Hematopoietic multipotent progenitor cell treated with erythropoietin and hydrocortisone succinate and interleukin-3 and kit ligand, for 6 days (in vitro differentiated cells): ENCODE measurements at regions not wholly inside any gene's neighbourhood (a gene's known extent, or its start where the extent isn't known, plus 50 kb on each side); places are given as distances from the start of the nearest gene placed in this dataset.

Source experiments
- DNase-seq: peaks from one replicate; pipeline ENCODE4 v3.0.0-alpha.2; 2015

DNA sequence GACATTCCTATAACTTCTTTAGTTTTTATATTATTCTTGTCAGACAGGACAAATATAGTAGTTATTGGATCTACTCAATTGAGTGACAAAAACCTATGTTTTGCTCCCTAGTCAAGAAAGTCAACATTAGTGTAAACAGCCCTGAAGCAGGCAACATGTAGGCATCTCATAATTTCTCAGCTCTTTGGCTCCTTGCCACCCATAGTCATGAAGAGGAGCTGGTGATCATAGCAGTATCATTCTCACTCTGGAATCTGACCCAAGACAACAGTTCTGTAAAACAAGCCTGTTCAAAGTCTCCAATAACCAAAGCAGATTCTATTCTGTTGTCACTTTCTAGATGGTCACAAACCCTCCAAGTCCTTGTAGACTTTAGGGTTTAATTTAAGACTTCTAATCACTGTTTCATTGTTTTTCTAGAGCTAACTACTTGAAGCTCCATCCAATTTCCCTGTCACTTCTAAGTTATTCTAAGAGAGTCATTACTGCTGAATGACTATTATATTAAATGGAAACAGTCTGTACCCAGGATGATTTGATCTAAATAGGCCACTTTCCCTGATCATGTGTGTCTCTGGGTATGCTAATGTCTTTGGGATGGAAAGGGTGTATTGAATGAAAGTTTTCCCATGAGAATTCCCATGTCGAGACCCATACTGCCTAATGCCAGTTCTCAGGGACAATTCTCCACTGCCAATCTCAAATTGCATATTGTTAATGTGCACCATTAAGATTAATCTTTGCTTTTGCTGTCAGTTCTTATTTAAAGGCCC, 533.3 kb downstream of the ACTL7B start:
- no peak for DNase-seq

DNA sequence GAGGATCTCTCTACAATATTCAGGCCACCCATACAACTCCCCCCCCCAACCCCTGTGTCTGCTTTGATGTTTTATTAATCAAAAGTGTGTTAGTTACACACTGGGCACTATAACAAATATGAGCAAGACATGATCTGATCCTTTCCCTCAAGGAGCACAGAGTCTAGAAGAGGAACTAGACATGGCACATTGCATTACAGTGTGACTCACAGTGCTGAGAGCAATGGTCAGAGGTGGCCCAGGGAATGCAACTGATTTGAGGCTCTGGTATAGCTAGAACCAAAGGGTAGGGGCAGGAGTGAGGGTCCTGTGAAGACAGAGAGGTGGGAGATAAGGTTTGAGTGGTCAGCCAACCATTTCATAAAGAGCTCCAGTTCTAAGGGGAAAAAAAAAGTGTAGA, 539.2 kb downstream of the ACTL7B start:
- no peak for DNase-seq

DNA sequence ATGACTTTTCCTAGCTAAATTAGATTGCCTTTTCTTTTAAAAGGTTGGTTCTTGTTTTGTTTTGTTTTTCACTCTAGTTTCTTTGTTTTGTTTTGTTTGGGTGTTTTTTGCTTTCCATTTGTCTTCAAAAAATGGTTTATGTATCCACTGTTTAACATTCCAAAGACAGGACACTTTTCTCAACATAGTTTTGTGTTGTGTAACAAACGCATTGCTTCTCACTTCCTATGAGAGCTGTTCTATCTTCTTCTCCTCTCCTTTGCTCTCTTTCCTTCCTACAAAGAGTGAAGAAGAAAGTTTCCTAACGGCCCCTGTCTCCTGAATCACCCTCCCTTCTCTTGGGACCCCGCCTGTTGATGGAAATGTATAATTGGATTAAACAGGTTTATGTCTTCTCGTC, 539.7 kb downstream of the ACTL7B start:
- no peak for DNase-seq

DNA sequence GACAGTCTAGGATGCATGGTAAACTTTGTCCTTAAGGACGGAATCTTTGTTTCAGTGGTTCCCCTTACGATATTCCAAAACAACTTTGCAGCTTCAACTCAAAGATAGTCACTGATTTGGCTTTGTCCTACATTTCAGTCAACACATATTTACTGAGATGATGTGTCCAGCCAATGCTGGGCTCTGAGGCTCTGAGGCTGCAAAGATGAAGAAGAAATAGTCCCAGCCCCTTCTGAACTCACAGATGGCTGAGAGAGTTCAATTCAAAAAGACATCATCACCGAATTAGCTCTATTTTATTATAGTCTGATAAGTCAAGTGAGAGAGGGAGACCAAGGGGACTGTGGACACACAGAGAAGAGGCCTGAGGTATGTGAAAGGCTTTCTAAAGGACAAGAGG, 544.0 kb downstream of the ACTL7B start:
- DNase-seq = no peak

DNA sequence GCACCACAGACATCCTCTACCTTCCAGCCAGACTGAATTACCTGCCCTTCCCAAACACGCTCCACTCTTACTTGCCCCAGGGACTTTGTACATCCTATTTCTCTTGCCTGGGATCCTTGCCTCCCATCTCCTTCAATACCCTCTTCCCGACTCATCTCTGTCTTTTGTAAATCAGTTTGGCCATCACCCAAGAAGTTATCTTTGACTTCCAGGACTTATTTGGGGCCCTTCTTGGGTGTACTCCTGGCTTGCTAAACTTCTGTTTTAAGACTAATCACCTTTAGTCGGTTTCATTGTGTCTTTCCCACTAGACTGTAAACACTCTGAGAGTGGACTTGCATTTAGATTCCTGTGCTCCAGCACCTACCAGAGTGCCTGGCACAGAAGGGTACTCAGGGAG, 545.6 kb downstream of the ACTL7B start:
- DNase-seq = no peak

DNA sequence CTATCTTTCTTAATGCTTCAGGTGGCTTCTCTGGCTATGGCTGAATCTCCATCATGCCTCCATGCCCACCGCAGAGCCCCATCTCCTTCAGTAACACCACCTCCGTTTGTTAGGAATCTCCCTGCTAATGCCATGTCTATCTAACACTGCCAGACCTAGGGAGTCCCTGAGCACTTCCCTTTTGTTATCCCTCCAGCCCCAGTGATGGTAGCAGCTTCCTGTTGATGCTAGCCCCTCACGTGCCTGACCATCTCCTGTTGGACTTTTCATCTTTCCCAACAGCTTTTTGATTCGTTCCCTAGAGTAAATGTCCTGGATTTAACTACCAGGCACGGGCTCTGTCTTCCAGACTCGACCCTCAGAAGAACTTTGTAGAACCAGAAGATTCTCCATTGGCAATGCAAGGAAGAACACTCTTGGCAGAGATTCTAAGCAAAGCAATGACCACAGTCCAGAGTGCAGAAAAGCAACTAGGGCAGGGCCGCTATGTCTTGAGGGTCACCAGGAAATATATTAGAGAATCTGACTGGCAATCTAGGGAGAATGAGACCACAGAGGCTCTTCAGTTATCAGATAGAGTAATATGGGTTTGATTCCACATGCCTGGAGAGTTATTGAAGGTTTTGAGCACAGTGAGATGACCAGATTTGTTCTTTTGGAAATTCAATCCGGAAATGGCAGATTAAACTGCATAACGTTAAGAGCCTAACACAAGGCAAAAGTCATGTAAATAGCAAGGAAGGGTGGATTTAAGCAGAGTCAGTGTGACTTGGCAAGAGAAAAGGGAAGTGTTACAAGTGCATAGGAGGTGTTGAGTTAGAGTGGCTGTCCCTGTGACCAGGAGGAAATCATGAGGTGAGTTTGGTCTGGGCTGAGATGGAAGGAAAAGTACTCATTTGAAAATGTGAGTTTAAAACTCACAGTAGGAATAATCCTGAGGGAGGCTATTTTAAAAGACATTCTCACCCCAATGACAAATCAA, 555.2 kb downstream of the ACTL7B start:
- peak; percentile 23 for DNase-seq

DNA sequence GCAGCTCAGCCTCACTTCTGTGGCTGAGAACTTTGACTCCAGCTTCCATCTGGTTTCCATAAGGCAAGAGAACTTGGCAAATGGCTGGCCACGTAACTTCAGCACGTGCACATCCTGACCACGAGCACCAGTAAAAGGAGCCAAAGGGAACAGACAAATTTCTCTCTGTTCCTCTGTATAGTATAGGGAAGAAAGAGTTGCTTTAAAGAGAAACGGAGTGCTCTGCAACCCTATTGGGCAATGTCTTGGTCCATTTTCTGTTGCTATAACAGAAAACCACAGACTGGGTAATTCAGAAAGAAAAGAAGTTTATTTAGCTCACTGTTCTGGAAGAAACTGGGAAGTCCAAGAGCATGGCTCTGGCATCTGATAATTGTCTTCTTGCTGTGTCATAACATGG, 558.7 kb downstream of the ACTL7B start:
- DNase-seq = peak; percentile 11

DNA sequence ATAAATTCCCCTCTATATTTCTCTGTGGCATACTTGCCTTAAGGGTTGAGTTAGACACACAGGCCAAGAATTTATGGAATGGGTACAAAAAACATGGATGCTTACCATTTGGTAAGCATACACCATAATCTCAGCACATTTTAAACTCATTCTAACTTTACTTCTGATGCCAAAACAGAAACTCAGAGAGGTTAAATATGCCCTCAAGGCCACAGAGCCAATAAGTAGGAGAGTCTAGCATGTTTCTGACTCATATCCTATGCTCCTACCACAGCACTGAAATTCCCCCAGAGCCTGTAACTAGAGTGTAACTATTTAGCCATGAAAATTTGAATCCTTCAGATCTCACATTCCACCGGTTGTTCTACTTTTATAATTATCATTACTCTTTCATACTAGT, 559.7 kb downstream of the ACTL7B start:
- no peak for DNase-seq

DNA sequence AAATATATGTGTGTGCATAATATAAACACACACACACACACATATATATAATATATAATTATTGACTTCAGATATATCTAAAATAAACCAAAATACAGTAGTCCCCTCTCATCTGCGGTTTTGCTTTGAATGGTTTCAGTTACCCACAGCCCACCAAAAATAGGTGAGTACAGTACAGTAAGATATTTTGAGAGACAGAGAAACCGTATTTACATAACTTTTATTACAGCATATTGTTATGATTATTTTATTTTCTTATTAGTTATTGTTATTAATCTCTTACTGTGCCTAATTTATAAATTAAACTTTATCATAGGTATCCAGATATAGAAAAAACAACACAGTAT, 564.2 kb downstream of the ACTL7B start:
- DNase-seq = no peak

DNA sequence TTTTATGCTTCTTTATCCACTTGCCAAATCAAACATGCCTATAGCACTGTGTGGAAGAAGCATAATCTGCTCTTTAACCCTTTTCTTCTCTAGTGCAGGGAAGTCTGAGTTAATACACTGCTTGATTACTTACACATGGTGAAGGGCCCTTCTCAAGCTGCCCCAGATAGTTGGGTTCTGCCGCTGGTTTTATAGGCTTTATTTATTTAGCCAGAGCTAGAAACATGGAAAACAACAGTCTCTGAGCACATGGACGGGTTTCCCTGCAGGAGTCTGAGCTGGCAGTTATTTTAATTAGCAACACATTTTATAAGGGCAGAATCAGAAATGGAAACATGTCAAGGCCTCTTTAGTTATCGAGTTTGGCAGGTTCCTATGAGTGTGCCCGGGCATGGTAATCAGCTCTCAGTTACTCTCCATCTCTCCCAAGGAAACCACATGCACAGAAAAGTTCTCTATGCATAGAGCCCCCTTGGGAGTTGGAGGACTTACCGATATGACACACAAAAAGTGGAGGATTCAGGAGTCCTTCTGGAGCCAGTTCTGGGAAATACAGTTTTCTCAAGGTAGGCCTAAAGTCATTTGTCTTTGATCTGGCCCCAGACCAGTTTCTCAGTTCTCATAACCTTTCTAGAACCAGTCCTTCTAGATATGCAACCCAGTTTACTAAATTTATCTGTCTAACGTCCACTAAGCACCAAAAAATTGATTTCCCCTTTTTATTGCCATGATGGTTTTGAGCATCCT, 564.8 kb downstream of the ACTL7B start:
- no peak for DNase-seq

DNA sequence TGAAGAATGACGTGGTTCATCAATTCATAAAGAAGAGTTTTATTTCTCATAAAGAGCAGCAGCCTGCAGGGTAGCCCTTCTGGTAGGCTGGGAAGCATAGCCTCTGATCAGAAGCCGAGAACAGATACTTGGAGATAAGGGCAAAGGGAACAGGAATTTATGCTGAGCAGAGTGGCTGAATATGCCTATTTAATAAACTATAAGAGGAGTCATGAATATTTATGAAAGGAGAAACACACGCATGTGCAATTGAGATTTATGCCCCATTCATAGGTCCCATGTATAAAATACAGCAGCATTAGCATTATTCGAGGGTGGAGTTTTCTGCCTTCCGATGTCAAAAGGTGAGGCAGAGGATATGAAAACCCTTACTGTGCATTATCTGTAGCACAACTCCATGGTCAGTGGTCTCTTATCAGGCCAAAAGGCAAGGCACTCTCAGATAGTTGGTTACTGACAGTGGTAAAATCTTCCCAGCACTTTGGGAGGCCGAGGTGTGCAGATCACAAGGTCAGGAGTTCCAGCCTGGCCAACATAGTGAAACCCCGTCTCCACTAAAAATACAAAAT, 569.1 kb downstream of the ACTL7B start:
- DNase-seq = no peak

DNA sequence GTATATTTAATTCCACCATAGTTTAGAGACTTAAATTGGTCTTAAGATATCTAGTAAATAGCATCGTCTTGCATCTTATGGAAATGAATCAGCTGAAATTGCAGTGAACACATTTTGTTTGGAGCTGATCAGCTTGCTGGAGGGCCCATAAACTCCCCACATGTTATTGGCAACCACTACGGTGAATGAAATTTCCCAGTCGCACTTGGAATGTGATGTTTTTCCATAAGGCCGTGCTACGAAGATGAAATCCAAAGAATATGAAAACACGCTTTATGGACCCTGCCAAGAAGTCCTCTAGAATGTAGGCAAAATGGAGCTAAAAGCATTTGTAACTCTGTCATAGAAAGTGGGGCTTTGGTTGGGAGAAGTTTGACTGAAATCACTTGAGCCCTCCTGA, 572.1 kb downstream of the ACTL7B start:
- DNase-seq = no peak

DNA sequence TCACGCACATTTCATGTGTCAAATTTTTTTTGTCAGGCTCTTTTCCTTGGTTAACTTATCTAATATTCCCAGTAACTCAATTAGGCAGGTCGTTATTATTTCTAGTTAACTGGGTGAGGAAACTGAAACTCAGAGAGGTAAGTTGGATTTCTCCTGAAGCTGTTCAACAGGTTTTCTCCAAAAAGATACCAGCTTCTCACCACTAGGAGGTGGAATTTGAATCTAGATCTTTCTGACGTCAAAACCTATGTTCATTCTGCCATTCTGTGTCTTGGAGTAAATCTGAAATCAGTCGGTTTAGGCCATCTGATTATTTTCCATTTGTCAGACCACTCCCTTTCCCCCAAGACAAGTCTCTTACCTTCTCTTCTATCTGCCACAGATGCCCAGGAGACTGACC, 572.9 kb downstream of the ACTL7B start:
- DNase-seq = peak; percentile 19

DNA sequence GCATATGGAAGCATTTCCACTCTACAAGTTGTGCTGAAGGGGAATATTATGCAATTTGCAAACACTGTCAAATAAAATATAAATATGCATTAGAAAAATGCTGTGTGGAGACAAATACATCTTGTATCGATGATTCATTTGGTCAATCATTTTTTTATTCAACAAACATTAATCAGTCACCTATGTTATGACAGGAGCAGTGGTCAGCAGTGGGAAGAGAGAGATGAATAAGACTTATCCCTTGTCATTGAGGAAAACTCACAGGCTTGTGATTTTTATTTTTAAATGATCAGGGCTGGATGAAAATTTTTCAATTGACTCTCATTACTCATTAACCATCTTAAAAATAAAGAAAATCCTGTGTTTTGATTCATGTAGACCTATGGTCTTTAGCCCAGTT, 574.1 kb downstream of the ACTL7B start:
- DNase-seq = no peak

DNA sequence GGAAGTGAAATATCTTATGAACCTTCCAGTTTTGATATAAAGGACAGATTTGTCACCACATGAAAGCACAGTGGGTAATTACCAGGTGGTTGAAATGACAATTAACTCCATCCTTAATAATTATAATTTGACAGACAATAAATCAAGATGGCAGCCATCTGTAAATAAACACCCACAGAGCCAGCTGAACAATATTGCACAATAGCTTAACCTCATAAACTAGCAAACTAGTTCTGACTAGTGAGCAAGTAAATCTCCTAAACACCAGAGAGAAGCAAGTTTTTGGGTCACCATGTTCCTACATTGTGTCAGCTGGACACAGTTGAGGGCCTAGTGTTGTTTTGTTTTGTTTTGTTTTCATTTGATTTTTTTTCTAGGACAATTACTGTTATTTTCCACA, 577.4 kb downstream of the ACTL7B start:
- no peak for DNase-seq

DNA sequence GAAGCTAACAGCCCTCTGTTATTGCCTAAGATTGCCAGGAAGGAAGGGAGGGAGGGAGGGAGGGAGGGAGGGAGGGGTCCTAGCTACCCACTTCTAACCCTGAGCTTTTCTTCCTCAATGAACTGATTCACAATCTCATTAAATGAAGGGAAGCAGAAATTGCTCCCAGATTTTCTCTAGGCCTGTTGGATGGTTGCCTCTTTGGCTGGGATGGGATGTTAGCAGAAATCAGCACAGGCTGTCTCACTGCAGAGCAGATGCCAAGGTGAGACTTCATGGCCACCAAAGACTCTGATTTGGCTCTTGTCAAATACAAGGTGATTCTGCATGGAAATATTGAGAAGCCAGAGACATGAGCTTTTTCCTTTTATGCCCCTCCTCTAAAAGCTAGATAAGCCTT, 578.6 kb downstream of the ACTL7B start:
- DNase-seq = no peak

DNA sequence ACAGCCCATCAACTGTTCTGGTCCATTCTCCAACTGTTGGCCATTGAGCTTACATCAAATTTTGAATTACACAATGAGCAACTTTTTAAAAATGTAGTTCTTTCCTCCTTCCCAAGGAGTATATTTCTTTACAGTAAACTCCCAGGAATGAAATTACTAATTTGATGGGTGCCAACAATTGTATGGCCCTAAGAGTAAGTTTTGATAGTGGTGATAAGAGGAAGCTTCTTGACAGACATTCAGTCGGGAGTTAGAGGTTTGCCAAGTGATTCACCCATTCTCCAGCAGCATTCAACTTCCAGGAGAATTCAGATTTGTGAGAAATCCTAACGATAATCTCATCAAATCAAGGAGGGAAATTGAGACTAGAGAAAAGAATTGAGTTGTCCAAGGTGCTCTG, 579.9 kb downstream of the ACTL7B start:
- DNase-seq = no peak

DNA sequence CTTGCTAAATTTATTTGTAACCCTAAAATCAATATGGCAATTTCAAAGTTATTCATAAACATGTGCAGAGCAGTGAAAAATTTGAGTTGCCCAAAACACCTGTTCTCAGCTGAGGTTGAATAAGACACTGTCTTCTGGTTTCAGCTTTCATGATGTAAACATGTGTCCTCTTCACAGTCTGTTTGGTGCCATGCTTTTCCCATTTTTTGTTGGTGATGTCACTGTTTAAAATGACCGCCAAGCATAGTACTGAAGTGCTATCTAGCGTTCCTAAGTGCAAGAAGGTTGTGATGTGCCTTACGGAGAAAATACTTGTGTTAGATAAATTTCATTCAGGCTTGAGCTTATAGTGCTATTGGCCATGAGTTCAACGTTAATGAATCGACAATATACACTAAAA, 580.8 kb downstream of the ACTL7B start:
- DNase-seq = no peak

DNA sequence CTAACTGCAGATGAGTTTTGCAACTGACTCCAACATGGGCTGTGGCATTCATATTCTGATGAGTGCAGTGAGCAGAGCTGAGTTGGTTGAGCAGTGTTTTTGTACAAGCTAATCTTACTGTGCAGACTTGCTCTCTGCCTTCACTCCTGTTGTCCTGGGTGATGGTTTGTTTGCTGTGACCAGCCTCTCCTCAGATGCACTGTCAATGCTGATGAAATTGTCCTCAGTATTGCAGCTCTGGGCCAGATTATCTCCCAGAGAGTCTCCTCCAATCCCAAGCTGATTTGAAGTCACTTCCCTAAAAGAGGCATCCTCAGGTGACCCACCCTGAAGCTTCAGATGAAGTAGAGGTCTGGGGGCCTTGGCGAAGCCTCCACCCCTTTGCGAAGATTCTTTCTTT, 581.8 kb downstream of the ACTL7B start:
- no peak for DNase-seq

DNA sequence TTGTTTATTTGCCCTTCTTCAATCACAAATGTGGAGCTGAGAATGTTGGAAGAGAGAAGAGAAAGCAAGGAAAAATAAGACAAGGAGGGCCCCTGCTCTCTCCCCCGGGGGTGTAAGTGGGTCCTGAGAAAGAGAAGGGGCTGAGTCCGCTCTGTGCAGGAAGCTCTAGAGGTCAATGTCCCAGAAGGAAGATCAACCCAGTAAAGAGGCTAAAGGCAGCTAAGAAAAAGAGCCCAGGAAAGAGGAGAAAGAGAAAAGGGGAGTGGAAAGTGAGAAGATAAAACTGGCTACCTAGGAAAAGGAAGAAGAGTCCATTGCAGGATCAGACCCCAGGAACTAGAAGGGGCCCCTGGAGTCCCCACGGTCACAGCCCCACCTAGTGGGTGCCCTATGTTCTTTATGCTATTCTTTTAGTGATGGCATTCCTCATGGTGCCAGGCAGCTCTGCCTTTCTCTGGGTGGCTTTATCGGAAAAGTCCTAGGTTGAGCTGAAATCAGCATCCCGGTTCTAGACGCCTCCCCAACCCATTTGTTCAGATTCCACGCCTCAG, 583.4 kb downstream of the ACTL7B start:
- peak; percentile 60 for DNase-seq

DNA sequence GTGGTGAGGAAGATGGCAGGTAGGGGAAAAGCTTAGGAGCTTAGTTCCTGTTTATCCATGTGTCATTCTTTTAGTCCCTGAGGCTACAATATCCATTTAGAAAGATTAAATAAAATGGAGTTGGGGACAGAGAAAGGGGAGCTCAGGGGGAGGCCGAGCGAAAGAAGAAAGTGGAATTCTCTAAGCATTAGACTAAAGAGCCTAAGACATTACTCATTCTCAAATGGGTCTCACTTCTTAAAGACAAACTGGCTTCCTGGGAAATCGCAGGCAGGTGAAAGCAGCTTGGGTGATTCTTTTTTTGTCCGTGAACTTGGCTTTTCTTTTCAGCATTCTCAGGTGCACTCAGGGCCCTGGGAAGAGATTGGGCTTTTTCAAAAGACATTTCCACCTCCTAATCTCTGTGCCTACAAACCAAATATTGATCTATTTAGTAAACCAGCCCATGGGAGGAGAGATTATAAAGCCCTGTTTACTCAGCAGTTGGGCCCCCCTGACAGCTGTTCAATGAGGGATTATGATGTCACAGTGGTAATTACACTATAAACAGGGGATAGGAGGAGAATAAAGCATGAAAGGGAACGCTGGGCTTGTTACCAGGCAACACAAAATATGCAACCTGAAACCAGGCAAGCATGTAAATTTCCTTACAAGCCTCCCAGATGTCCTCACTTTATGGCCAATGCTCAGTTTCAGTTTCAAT, 584.0 kb downstream of the ACTL7B start:
- DNase-seq = peak; percentile 2

DNA sequence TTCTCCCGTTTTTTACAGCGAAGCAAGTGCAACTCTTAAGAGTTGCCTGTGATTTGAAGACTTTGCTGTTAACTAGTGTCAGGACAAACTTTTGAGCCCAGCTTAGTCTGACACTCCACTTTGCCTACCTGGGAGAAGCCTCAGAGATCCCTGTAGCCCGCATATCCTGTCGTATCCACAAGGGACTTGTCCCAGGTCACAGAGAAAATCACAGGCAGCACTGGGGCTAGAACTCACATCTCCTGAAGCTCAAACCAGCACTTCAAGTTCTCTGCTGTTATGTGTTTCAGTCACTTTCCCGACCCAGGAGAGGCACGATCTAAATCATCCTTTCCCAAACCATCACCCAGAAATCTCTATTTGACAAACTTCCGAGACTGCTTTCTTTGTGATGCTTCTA, 584.5 kb downstream of the ACTL7B start:
- DNase-seq = no peak
